ENCODE measurements at regions not wholly inside any gene's neighbourhood (a gene's known extent, or its start where the extent isn't known, plus 50 kb on each side); places are given as distances from the start of the nearest gene placed in this dataset.

- no peak overlapping the region for H3K9ac ChIP-seq (ENCODE audit: low read depth in 1 of 2, low read length in 2 of 2)
- H3K27ac ChIP-seq (ENCODE audit: low read depth in 1 of 2, low read length in 2 of 2): no peak overlapping the region
- no peak for TF ChIP-seq RAD21 (IDR thresholded peaks at IDR 0.05)
- no peak for TF ChIP-seq HNF4G (IDR thresholded peaks at IDR 0.05)
- no peak for TF ChIP-seq RXRA (IDR thresholded peaks at IDR 0.05)
- TF ChIP-seq JUND (IDR thresholded peaks at IDR 0.05): no peak
- no peak for TF ChIP-seq FOXA2 (IDR thresholded peaks at IDR 0.05)
- no peak for TF ChIP-seq ATF3 (IDR thresholded peaks at IDR 0.05)
- no peak for TF ChIP-seq EGR1 (IDR thresholded peaks at IDR 0.05; ENCODE audit: low read depth in 2 of 2)
- TF ChIP-seq HNF4A (conservative IDR thresholded peaks at IDR 0.05): no peak
- TF ChIP-seq NR2F2 (IDR thresholded peaks at IDR 0.05): no peak
- TF ChIP-seq FOXA1 (IDR thresholded peaks at IDR 0.05): no peak
- no peak for TF ChIP-seq GABPA (IDR thresholded peaks at IDR 0.05 in 1 of 2, conservative IDR thresholded peaks at IDR 0.05 in 1 of 2)
- TF ChIP-seq ZBTB33 (IDR thresholded peaks at IDR 0.05): no peak
- TF ChIP-seq TAF1 (conservative IDR thresholded peaks at IDR 0.05): no peak
- no peak for TF ChIP-seq YY1 (IDR thresholded peaks at IDR 0.05)
- TF ChIP-seq, protein P1, sequence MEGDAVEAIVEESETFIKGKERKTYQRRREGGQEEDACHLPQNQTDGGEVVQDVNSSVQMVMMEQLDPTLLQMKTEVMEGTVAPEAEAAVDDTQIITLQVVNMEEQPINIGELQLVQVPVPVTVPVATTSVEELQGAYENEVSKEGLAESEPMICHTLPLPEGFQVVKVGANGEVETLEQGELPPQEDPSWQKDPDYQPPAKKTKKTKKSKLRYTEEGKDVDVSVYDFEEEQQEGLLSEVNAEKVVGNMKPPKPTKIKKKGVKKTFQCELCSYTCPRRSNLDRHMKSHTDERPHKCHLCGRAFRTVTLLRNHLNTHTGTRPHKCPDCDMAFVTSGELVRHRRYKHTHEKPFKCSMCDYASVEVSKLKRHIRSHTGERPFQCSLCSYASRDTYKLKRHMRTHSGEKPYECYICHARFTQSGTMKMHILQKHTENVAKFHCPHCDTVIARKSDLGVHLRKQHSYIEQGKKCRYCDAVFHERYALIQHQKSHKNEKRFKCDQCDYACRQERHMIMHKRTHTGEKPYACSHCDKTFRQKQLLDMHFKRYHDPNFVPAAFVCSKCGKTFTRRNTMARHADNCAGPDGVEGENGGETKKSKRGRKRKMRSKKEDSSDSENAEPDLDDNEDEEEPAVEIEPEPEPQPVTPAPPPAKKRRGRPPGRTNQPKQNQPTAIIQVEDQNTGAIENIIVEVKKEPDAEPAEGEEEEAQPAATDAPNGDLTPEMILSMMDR (IDR thresholded peaks at IDR 0.05; ENCODE audit: low read depth, low read length, missing input control): no peak
Observed at GRCh38 chr18:11529081-11529480, 80.3 kb upstream of the SLC35G4 start.

DNA sequence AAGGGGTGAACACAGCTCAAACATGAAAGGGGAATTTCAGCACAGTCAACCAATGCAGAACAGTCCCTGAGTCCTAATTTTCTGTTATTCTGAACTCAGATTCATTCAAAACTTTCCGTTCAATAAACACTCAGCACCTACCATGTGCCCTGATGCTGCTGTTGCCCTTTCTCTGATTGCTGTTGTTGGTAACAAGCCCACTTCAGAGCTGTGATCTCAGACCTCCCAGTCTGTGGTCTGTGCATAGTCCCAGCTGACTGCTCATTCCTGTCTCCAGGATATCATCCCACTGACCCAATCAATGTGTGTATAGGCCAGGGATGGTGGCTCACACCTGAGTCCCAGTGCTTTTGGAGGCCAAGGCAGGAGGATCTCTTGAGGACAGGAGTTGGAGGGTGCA is 82.7 kb upstream of the SLC35G4 start:
- H3K27ac ChIP-seq (ENCODE audit: low read depth in 1 of 2, low read length in 2 of 2): no peak overlapping the region
- no peak overlapping the region for H3K9ac ChIP-seq (ENCODE audit: low read depth in 1 of 2, low read length in 2 of 2)
- peaks cover 0 to 3% (median 0%) of the 10 kb centered on the region in 4 donors for H3K27me3 ChIP-seq (ENCODE audit: control insufficient read depth in 4 of 4, insufficient read depth in 4 of 4, low read length in 3 of 4)
- WGBS: 90% methylated on average over 1 of the region's 1 CpG
- H3K9me3 ChIP-seq (ENCODE audit: control insufficient read depth in 4 of 4, low read length in 3 of 4): no peaks in the 10 kb centered on the region
- DNase-seq (ENCODE audit: low spot score): no peak
- no peak for TF ChIP-seq HNF4A (conservative IDR thresholded peaks at IDR 0.05)
- TF ChIP-seq HNF4G (IDR thresholded peaks at IDR 0.05): no peak
- no peak for TF ChIP-seq GABPA (IDR thresholded peaks at IDR 0.05 in 1 of 2, conservative IDR thresholded peaks at IDR 0.05 in 1 of 2)
- H3K36me3 ChIP-seq (ENCODE audit: control insufficient read depth in 4 of 4, insufficient read depth in 3 of 4, low read depth in 1 of 4, low read length in 3 of 4): no peaks in the 10 kb centered on the region
- no peak overlapping the region for H3K4me3 ChIP-seq (ENCODE audit: low read depth in 1 of 3, low read length in 3 of 3)
- no peaks in the 10 kb centered on the region for H3K4me1 ChIP-seq (ENCODE audit: control insufficient read depth in 4 of 4, insufficient read depth in 4 of 4, low read length in 3 of 4)

More at GRCh38 chr18:11529081-11529480, 80.3 kb upstream of the SLC35G4 start:
- no peaks in the 10 kb centered on the region for H3K4me1 ChIP-seq (ENCODE audit: control insufficient read depth in 4 of 4, insufficient read depth in 4 of 4, low read length in 3 of 4)
- WGBS: 85% methylated on average over 6 of the region's 6 CpGs
- no peaks in the 10 kb centered on the region for H3K36me3 ChIP-seq (ENCODE audit: control insufficient read depth in 4 of 4, insufficient read depth in 3 of 4, low read depth in 1 of 4, low read length in 3 of 4)
- no peaks in the 10 kb centered on the region for H3K9me3 ChIP-seq (ENCODE audit: control insufficient read depth in 4 of 4, low read length in 3 of 4)
- H3K4me3 ChIP-seq (ENCODE audit: low read depth in 1 of 3, low read length in 3 of 3): no peak overlapping the region
- H3K27me3 ChIP-seq (ENCODE audit: control insufficient read depth in 4 of 4, insufficient read depth in 4 of 4, low read length in 3 of 4): no peaks in the 10 kb centered on the region
- DNase-seq (ENCODE audit: low spot score): no peak

GRCh38 chr18:11523804-11524203 is 85.6 kb upstream of the SLC35G4 start:
- no peak for DNase-seq (ENCODE audit: low spot score)
- Histone ChIP-seq H3K9ac (ENCODE audit: low read depth in 1 of 2, low read length in 2 of 2) (no peak overlapping the region), H3K27me3 (ENCODE audit: control insufficient read depth in 4 of 4, insufficient read depth in 4 of 4, low read length in 3 of 4) (peaks cover 0 to 3% (median 0%) of the 10 kb centered on the region in 4 donors), H3K4me3 (ENCODE audit: low read depth in 1 of 3, low read length in 3 of 3) (no peak overlapping the region), H3K9me3 (ENCODE audit: control insufficient read depth in 4 of 4, low read length in 3 of 4) (no peaks in the 10 kb centered on the region), H3K4me1 (ENCODE audit: control insufficient read depth in 4 of 4, insufficient read depth in 4 of 4, low read length in 3 of 4) (no peaks in the 10 kb centered on the region), H3K36me3 (ENCODE audit: control insufficient read depth in 4 of 4, insufficient read depth in 3 of 4, low read depth in 1 of 4, low read length in 3 of 4) (no peaks in the 10 kb centered on the region), H3K27ac (ENCODE audit: low read depth in 1 of 2, low read length in 2 of 2) (no peak overlapping the region)
- WGBS: 39% methylated on average over 2 of the region's 2 CpGs
- no peak for TF ChIP-seq HNF4G (IDR thresholded peaks at IDR 0.05)
- no peak for TF ChIP-seq FOXA1 (IDR thresholded peaks at IDR 0.05)
- no peak for TF ChIP-seq TAF1 (conservative IDR thresholded peaks at IDR 0.05)
- TF ChIP-seq YY1 (IDR thresholded peaks at IDR 0.05): no peak
- TF ChIP-seq RXRA (IDR thresholded peaks at IDR 0.05): no peak
- no peak for TF ChIP-seq EGR1 (IDR thresholded peaks at IDR 0.05; ENCODE audit: low read depth in 2 of 2)
- TF ChIP-seq GABPA (IDR thresholded peaks at IDR 0.05 in 1 of 2, conservative IDR thresholded peaks at IDR 0.05 in 1 of 2): no peak
- TF ChIP-seq RAD21 (IDR thresholded peaks at IDR 0.05): no peak
- no peak for TF ChIP-seq NR2F2 (IDR thresholded peaks at IDR 0.05)
- no peak for TF ChIP-seq FOXA2 (IDR thresholded peaks at IDR 0.05)
- TF ChIP-seq SP1 (IDR thresholded peaks at IDR 0.05): no peak
- TF ChIP-seq, protein P2, sequence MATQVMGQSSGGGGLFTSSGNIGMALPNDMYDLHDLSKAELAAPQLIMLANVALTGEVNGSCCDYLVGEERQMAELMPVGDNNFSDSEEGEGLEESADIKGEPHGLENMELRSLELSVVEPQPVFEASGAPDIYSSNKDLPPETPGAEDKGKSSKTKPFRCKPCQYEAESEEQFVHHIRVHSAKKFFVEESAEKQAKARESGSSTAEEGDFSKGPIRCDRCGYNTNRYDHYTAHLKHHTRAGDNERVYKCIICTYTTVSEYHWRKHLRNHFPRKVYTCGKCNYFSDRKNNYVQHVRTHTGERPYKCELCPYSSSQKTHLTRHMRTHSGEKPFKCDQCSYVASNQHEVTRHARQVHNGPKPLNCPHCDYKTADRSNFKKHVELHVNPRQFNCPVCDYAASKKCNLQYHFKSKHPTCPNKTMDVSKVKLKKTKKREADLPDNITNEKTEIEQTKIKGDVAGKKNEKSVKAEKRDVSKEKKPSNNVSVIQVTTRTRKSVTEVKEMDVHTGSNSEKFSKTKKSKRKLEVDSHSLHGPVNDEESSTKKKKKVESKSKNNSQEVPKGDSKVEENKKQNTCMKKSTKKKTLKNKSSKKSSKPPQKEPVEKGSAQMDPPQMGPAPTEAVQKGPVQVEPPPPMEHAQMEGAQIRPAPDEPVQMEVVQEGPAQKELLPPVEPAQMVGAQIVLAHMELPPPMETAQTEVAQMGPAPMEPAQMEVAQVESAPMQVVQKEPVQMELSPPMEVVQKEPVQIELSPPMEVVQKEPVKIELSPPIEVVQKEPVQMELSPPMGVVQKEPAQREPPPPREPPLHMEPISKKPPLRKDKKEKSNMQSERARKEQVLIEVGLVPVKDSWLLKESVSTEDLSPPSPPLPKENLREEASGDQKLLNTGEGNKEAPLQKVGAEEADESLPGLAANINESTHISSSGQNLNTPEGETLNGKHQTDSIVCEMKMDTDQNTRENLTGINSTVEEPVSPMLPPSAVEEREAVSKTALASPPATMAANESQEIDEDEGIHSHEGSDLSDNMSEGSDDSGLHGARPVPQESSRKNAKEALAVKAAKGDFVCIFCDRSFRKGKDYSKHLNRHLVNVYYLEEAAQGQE (IDR thresholded peaks at IDR 0.05): no peak
- TF ChIP-seq HNF4A (conservative IDR thresholded peaks at IDR 0.05): no peak
- TF ChIP-seq MAX (IDR thresholded peaks at IDR 0.05): no peak

All from liver (tissue), 8 donors.